ENCODE measurements at regions not wholly inside any gene's neighbourhood (a gene's known extent, or its start where the extent isn't known, plus 50 kb on each side); places are given as distances from the start of the nearest gene placed in this dataset.

DNA sequence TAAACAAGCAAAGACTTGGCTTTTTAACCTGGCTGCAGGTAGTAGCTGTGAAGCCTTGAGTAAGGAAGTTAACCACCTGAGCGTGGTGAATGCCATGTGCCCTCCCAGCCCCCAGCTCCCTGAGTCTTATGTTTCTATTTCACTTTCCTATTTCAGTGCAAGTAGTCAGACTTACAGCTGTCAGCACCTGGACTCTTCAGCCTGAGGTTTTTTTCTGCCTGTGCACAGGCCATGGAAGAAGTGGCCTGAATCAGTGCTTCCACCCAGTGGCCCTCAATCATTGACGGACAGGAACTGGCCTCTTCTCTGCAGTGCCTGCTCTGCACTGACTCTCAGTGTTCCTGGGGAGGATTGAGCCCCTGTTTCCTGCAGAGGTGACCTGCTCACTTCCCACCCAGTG, 796.4 kb downstream of the MED13L start:
- TF ChIP-seq, protein P1, sequence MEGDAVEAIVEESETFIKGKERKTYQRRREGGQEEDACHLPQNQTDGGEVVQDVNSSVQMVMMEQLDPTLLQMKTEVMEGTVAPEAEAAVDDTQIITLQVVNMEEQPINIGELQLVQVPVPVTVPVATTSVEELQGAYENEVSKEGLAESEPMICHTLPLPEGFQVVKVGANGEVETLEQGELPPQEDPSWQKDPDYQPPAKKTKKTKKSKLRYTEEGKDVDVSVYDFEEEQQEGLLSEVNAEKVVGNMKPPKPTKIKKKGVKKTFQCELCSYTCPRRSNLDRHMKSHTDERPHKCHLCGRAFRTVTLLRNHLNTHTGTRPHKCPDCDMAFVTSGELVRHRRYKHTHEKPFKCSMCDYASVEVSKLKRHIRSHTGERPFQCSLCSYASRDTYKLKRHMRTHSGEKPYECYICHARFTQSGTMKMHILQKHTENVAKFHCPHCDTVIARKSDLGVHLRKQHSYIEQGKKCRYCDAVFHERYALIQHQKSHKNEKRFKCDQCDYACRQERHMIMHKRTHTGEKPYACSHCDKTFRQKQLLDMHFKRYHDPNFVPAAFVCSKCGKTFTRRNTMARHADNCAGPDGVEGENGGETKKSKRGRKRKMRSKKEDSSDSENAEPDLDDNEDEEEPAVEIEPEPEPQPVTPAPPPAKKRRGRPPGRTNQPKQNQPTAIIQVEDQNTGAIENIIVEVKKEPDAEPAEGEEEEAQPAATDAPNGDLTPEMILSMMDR (IDR thresholded peaks at IDR 0.05) = no peak
- TF ChIP-seq POLR2A (IDR thresholded peaks at IDR 0.05) = no peak

Data from thyroid gland (tissue), 4 donors.